ENCODE measurements at regions not wholly inside any gene's neighbourhood (a gene's known extent, or its start where the extent isn't known, plus 50 kb on each side); places are given as distances from the start of the nearest gene placed in this dataset.
"Not testable (repeated sequence)": the region's sequence is repeated elsewhere in the genome, so short reads cannot be mapped to it uniquely, and the experiment has no call there.

- no peak for DNase-seq (ENCODE audit: low read depth in 4 of 4, low spot score in 3 of 4)
Measured at GRCh38 chr5:135776457-135776856, 58.0 kb upstream of the SLC25A48 start.

- DNase-seq (ENCODE audit: low read depth in 4 of 4, low spot score in 3 of 4) = no peak
Measured at GRCh38 chr5:135761746-135762145, 72.7 kb upstream of the SLC25A48 start.

- DNase-seq (ENCODE audit: low read depth in 4 of 4, low spot score in 3 of 4) = no peak
Measured at GRCh38 chr5:135759149-135759784, 75.2 kb upstream of the SLC25A48 start.

- DNase-seq (ENCODE audit: low read depth in 4 of 4, low spot score in 3 of 4) = no peak
Measured at GRCh38 chr5:135753990-135754389, 80.5 kb upstream of the SLC25A48 start.

- no peak for DNase-seq (ENCODE audit: low read depth in 4 of 4, low spot score in 3 of 4)
Measured at GRCh38 chr5:135750506-135750905, 84.0 kb upstream of the SLC25A48 start.

GRCh38 chr5:135747824-135748223 is 86.6 kb upstream of the SLC25A48 start:
- no peak for DNase-seq (ENCODE audit: low read depth in 4 of 4, low spot score in 3 of 4)

GRCh38 chr5:135745897-135746500 is 88.5 kb upstream of the SLC25A48 start:
- DNase-seq (ENCODE audit: low read depth in 4 of 4, low spot score in 3 of 4) = no peak

GRCh38 chr5:135743705-135744411 is 90.6 kb upstream of the SLC25A48 start:
- peak; percentile 50 to 80 (median 56) for DNase-seq (ENCODE audit: low read depth in 4 of 4, low spot score in 3 of 4)

GRCh38 chr5:135743181-135743580 is 91.3 kb upstream of the SLC25A48 start:
- peak in 1 of 4 donors; percentile 15 for DNase-seq (ENCODE audit: low read depth in 4 of 4, low spot score in 3 of 4)

GRCh38 chr5:135742240-135742639 is 92.2 kb upstream of the SLC25A48 start:
- DNase-seq (ENCODE audit: low read depth in 4 of 4, low spot score in 3 of 4) = not testable (repeated sequence)

- no peak for DNase-seq (ENCODE audit: low read depth in 4 of 4, low spot score in 3 of 4)
Measured at GRCh38 chr5:135741040-135741439, 93.4 kb upstream of the SLC25A48 start.

- DNase-seq (ENCODE audit: low read depth in 4 of 4, low spot score in 3 of 4) = no peak
Measured at GRCh38 chr5:135740475-135740874, 94.0 kb upstream of the SLC25A48 start.

- DNase-seq (ENCODE audit: low read depth in 4 of 4, low spot score in 3 of 4) = no peak
Measured at GRCh38 chr5:135739383-135739981, 95.0 kb upstream of the SLC25A48 start.

- DNase-seq (ENCODE audit: low read depth in 4 of 4, low spot score in 3 of 4) = no peak
Measured at GRCh38 chr5:135738564-135738875, 95.9 kb upstream of the SLC25A48 start.

- no peak for DNase-seq (ENCODE audit: low read depth in 4 of 4, low spot score in 3 of 4)
Measured at GRCh38 chr5:135737701-135738563, 96.5 kb upstream of the SLC25A48 start.

- not testable (repeated sequence) for DNase-seq (ENCODE audit: low read depth in 4 of 4, low spot score in 3 of 4)
Measured at GRCh38 chr5:135736952-135737351, 97.5 kb upstream of the SLC25A48 start.

- DNase-seq (ENCODE audit: low read depth in 4 of 4, low spot score in 3 of 4) = no peak
Measured at GRCh38 chr5:135735831-135736230, 98.6 kb upstream of the SLC25A48 start.

GRCh38 chr5:135734956-135735355 is 99.5 kb upstream of the SLC25A48 start:
- not testable (repeated sequence) for DNase-seq (ENCODE audit: low read depth in 4 of 4, low spot score in 3 of 4)

- DNase-seq (ENCODE audit: low read depth in 4 of 4, low spot score in 3 of 4) = not testable (repeated sequence)
Measured at GRCh38 chr5:135731034-135731433, 103.4 kb upstream of the SLC25A48 start.

- DNase-seq (ENCODE audit: low read depth in 4 of 4, low spot score in 3 of 4) = not testable (repeated sequence)
Measured at GRCh38 chr5:135730161-135730560, 104.3 kb upstream of the SLC25A48 start.

- no peak for DNase-seq (ENCODE audit: low read depth in 4 of 4, low spot score in 3 of 4)
Measured at GRCh38 chr5:135729321-135729786, 105.1 kb upstream of the SLC25A48 start.
